HL-60 (cell line): ENCODE measurements at regions not wholly inside any gene's neighbourhood (a gene's known extent, or its start where the extent isn't known, plus 50 kb on each side); places are given as distances from the start of the nearest gene placed in this dataset.

Experiments used
- DNase-seq, 2 experiments: peaks; one replicate each; pipeline ENCODE4 v3.0.0-alpha.2; 2010 to 2020; ENCODE audit warnings: low read depth in 1 of 2, low spot score in 1 of 2
- H3K27ac ChIP-seq: fragments of 250-450 bp; sonication (Bioruptor Pico); replicated peaks from 2 replicates; pipeline ENCODE4 v1.5.1; 2020; ENCODE audit warnings: mild to moderate bottlenecking, moderate library complexity
- H3K27me3 ChIP-seq: fragments of 250-450 bp; sonication (Bioruptor Pico); 2 replicates; pipeline ENCODE4 v1.5.1; 2021; ENCODE audit warnings: mild to moderate bottlenecking, moderate library complexity; ENCODE audit not compliant: insufficient read depth, poor library complexity, severe bottlenecking
- H3K4me3 ChIP-seq: replicated peaks from 2 replicates; pipeline ENCODE4 v1.5.1; 2011; ENCODE audit warnings: mild to moderate bottlenecking, control low read depth, low read length; ENCODE audit not compliant: insufficient read depth
- GABPA ChIP-seq: IDR thresholded peaks from 2 replicates; pipeline ENCODE4 v1.6.1; 2012; ENCODE audit warnings: low read depth
- POLR2AphosphoS5 ChIP-seq: IDR thresholded peaks from 2 replicates; pipeline ENCODE4 v1.6.1; 2012; ENCODE audit warnings: low read depth
- SPI1 ChIP-seq: IDR thresholded peaks from 2 replicates; pipeline ENCODE4 v1.6.1; 2012; ENCODE audit warnings: low read depth, mild to moderate bottlenecking, borderline replicate concordance
- TF ChIP-seq, protein P1 (sequence below): IDR thresholded peaks from 2 replicates; pipeline ENCODE4 v1.6.1; 2012; ENCODE audit warnings: low read depth; ENCODE audit not compliant: insufficient replicate concordance
- TF ChIP-seq, protein P2 (sequence below): IDR thresholded peaks from one replicate; pipeline ENCODE4 v1.5.1; 2011; ENCODE audit warnings: low read length, control low read depth, inconsistent platforms; ENCODE audit not compliant: insufficient read depth

GRCh38 chr3:55202326-55202725, 274.5 kb upstream of the LRTM1 start:
- TF ChIP-seq POLR2AphosphoS5, result no peak
- TF ChIP-seq GABPA, result no peak
- no peak for TF ChIP-seq SPI1
- TF ChIP-seq, protein P1, sequence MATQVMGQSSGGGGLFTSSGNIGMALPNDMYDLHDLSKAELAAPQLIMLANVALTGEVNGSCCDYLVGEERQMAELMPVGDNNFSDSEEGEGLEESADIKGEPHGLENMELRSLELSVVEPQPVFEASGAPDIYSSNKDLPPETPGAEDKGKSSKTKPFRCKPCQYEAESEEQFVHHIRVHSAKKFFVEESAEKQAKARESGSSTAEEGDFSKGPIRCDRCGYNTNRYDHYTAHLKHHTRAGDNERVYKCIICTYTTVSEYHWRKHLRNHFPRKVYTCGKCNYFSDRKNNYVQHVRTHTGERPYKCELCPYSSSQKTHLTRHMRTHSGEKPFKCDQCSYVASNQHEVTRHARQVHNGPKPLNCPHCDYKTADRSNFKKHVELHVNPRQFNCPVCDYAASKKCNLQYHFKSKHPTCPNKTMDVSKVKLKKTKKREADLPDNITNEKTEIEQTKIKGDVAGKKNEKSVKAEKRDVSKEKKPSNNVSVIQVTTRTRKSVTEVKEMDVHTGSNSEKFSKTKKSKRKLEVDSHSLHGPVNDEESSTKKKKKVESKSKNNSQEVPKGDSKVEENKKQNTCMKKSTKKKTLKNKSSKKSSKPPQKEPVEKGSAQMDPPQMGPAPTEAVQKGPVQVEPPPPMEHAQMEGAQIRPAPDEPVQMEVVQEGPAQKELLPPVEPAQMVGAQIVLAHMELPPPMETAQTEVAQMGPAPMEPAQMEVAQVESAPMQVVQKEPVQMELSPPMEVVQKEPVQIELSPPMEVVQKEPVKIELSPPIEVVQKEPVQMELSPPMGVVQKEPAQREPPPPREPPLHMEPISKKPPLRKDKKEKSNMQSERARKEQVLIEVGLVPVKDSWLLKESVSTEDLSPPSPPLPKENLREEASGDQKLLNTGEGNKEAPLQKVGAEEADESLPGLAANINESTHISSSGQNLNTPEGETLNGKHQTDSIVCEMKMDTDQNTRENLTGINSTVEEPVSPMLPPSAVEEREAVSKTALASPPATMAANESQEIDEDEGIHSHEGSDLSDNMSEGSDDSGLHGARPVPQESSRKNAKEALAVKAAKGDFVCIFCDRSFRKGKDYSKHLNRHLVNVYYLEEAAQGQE, result no peak
- TF ChIP-seq, protein P2, sequence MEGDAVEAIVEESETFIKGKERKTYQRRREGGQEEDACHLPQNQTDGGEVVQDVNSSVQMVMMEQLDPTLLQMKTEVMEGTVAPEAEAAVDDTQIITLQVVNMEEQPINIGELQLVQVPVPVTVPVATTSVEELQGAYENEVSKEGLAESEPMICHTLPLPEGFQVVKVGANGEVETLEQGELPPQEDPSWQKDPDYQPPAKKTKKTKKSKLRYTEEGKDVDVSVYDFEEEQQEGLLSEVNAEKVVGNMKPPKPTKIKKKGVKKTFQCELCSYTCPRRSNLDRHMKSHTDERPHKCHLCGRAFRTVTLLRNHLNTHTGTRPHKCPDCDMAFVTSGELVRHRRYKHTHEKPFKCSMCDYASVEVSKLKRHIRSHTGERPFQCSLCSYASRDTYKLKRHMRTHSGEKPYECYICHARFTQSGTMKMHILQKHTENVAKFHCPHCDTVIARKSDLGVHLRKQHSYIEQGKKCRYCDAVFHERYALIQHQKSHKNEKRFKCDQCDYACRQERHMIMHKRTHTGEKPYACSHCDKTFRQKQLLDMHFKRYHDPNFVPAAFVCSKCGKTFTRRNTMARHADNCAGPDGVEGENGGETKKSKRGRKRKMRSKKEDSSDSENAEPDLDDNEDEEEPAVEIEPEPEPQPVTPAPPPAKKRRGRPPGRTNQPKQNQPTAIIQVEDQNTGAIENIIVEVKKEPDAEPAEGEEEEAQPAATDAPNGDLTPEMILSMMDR, result no peak
- Histone ChIP-seq H3K4me3 (no peak overlapping the region), H3K27ac (no peak overlapping the region), H3K27me3 (no peaks in the 10 kb centered on the region)
- DNase-seq, result no peak

DNA sequence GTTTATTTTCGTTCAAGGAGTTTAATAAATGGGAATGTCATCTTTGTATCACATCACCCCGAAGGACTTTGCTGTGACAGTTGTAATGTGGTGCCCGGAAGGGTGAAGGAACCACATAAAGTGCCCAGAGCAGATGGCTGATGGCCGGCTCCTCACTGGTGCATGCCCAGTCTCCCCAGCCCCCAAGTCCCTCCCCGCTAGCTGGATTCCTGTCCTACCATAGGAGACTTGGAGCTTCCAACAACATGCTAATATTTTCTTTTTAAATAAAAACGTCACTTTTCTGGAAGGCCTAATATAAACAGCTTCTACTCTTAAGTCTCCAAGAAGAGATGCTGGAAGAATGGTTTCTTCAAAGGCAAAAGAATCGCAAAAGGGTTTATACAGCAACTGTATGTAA, 273.9 kb upstream of the LRTM1 start:
- Histone ChIP-seq H3K27me3 (no peaks in the 10 kb centered on the region), H3K4me3 (no peak overlapping the region), H3K27ac (no peak overlapping the region)
- DNase-seq, result no peak
- TF ChIP-seq POLR2AphosphoS5, result no peak
- TF ChIP-seq, protein P1, result no peak
- no peak for TF ChIP-seq GABPA
- TF ChIP-seq, protein P2, result no peak
- TF ChIP-seq SPI1, result no peak

DNA sequence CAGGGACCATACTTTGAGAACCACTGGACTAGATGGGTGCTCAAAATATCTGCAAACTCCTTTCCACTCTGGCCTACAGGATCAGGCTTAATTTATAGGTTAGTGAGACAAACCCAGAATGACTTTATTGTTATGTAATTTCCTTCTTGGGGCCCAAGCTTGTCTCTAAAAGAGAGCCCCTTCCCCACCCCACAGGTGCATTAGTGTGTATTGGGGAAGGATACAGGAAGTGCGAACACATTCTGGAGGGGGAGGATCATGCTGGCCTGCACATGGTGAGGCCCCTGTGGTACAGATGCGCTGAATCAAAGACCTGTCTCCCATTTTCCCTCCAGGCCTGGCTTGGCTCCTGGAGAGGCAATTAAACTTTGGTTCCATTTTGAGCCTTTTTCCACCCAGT, 273.0 kb upstream of the LRTM1 start:
- Histone ChIP-seq H3K27ac (no peak overlapping the region), H3K4me3 (no peak overlapping the region), H3K27me3 (no peaks in the 10 kb centered on the region)
- DNase-seq, result no peak
- TF ChIP-seq POLR2AphosphoS5 (no peak), SPI1 (no peak)

- Histone ChIP-seq H3K4me3 (no peak overlapping the region), H3K27me3 (no peaks in the 10 kb centered on the region), H3K27ac (no peak overlapping the region)
- no peak for DNase-seq
- TF ChIP-seq, protein P1, result no peak
- TF ChIP-seq POLR2AphosphoS5 (no peak), SPI1 (no peak), GABPA (no peak)
- TF ChIP-seq, protein P2, result no peak
These were observed 270.7 kb upstream of the LRTM1 start for GRCh38 chr3:55198554-55198953.
